NCI-H2107 treated with DMSO at 0.1 percent for 48 hours (cell line): ENCODE measurements at regions not wholly inside any gene's neighbourhood (a gene's known extent, or its start where the extent isn't known, plus 50 kb on each side); places are given as distances from the start of the nearest gene placed in this dataset.

Experiments used
- DNase-seq: peaks from one replicate; lab custom pipeline; 2025; ENCODE audit not compliant: unreplicated experiment; lab: John Stamatoyannopoulos, UW

DNA sequence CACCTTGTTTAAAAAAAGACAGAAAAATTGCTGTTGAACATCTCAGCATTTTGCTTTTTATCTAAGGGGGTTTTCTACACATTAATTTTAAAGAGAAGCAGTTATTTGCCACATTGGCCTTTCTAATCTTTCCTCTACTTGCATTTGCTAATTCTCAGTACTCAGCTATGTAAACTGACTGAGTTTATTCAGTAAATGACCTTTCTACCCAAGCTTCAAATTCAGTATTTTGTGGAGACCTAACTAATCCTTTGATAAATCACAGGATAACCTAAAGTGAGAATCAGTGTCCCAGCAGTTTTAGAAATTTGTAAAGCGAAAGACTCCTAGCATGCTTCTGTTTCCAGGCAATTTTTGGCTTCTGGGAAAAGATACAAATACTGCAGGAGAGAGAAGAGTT lies 288.4 kb downstream of the ASXL3 start:
- no peak for DNase-seq

GRCh38 chr18:33863912-33864311 lies 285.9 kb downstream of the ASXL3 start:
- DNase-seq, result no peak

GRCh38 chr18:33854827-33855139 lies 276.8 kb downstream of the ASXL3 start:
- DNase-seq, result no peak

DNA sequence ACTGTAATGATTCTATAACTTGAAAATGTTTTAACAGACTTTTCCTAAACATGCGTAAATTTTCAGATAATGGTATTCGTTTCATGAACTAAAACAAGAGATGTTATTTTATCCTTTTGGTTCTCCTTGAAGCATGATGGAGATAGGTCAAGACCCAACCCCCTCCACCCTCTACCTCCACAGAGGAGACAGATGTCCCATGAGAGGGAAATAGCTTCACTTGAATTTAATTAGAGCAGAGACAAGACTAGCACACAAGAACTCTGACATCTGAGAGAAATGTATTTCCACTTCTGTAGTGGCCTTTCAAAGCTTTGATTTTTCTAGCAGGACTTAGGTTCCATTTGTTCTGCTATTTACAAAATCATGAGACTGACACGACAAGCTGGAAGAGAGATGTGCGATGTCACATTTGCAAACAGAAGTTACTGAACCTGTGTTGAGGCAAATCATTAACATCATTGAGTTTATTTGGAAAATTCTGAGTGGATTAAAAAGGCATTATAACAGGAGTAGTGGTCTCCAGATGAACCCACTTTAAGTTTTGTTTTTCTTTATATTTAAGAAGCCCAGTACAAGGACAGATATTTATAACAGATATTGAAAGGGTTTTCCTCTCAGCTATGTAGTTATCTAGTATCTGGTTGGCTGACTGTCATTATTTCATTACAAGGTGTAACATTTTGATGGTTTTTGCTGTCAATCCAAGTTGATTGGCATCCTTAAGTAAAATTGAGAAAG lies 276.2 kb downstream of the ASXL3 start:
- DNase-seq, result no peak

DNA sequence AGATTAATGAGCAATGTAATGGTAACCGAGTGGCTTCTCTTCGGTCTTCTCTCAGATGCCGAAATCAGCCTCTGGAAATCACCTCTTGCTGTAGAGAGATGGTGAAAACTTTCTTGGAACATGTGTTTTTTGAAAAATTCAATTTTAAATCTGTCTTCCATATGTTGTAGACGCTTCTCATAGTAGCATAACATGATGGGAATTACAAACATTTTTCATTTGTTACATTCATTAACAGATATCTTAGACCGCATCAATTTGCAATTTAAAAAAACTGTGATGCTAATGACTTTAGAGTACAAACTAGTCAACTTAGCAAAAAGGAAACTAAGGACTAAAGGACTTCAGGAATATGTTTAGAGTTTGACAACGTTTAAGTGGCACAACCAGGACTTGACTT lies 275.2 kb downstream of the ASXL3 start:
- no peak for DNase-seq

- no peak for DNase-seq
Observed at GRCh38 chr18:33851546-33852078, 273.6 kb downstream of the ASXL3 start.

GRCh38 chr18:33849731-33850130 lies 271.7 kb downstream of the ASXL3 start:
- DNase-seq, result no peak

- DNase-seq, result no peak
Observed at GRCh38 chr18:33844232-33844631, 266.2 kb downstream of the ASXL3 start.

- no peak for DNase-seq
Observed at GRCh38 chr18:33841221-33841967, 263.4 kb downstream of the ASXL3 start.

GRCh38 chr18:33840212-33840593 lies 262.2 kb downstream of the ASXL3 start:
- DNase-seq, result no peak

GRCh38 chr18:33839452-33840211 lies 261.6 kb downstream of the ASXL3 start:
- no peak for DNase-seq

- DNase-seq, result no peak
Observed at GRCh38 chr18:33838054-33838453, 260.0 kb downstream of the ASXL3 start.

DNA sequence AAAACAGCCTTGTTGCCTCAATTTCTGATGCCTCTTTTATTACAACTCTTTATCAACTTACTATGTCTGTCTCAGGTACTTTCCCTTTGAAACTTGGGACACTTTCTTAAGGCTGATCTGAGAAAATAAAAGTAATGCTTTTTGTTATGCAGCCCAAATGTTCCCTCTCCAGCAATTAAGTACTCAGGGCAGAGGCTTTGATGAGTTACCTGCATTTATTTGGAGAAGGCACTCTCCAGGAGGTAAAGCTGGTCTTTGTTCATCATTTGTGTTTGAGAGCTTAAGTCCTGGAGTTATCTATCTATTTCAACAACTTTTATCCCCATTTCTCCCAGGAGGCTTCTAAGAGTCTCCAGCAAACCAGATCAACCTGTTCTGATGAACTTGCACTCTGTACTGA lies 259.2 kb downstream of the ASXL3 start:
- DNase-seq, result no peak

DNA sequence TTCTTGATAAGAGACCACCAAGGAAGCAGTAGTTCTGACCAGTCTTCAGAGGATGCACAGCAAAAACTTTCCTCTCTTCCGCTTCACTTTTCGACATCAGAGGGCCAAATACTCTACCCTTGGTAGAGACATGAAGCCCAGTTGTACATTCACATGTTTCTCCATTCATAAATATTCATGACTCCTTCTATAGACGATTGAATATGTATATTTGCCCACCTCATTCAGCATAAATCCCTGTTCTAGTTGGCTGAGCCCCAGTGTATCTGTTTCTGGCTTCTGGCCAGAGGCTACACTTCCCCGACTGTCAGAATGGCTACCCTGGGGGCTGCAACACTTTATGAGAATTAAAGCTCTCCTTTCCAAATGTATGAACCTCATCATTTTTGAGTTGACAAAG lies 258.5 kb downstream of the ASXL3 start:
- DNase-seq, result no peak

- DNase-seq, result no peak
Observed at GRCh38 chr18:33835419-33835818, 257.4 kb downstream of the ASXL3 start.

DNA sequence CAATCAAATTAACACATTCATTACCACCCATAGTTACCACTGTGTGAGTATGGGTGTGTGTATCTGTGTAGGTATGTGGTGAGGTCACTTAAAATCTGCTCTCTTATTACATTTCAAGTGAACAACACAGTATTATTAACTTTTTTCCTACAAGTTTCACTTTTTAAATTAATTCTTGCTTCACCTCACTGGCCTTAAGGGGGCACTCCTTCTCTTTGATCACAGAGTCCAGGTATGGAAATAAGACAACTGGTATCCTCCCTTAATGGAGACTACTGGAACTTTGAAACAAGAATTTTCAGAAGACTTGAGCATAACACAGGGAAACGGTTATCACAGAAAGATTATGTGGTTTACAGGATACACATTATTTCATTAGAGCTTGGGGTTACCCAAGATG lies 255.8 kb downstream of the ASXL3 start:
- DNase-seq, result no peak

GRCh38 chr18:33831424-33831823 lies 253.4 kb downstream of the ASXL3 start:
- DNase-seq, result no peak

- DNase-seq, result no peak
Observed at GRCh38 chr18:33830213-33830612, 252.2 kb downstream of the ASXL3 start.

GRCh38 chr18:33828949-33829348 lies 250.9 kb downstream of the ASXL3 start:
- DNase-seq, result no peak

DNA sequence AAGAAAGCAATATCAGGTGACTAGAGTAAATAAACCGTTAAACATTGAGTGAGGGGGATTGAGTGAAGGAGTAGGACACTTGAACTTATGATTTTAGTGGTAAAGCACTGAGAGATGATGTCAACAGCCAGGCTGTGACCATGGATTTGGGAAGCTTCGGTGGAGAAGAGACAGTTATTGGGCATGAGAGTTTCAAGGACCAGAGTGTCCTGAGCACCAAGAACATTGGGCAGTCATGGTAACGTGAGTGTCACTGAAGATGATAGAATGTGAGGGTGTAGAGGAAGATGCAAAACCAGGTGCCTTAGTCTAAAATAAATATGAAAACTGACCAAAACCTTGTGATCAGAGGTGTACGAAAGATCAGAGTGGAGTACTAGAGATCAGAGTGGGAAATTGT lies 248.1 kb downstream of the ASXL3 start:
- DNase-seq, result no peak

DNA sequence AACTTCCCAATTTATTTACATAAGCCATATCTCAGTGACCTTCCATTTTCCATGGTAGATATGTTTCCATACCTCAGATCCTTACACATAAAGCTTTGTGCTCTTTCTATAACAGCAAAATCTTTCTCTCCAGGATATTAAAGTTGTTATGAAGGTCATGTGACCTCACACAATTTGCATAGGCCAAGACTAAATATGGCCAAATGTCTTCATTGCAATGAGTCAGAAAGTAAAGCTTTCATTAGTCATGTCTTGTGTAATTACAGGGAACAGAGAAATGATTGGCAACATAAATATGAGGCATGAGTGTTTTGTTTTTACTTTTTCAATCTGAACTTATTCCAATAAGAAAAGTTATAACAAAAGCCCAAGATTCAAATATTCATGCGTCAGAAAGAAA lies 243.5 kb downstream of the ASXL3 start:
- no peak for DNase-seq
